Neural cell (in vitro differentiated cells): ENCODE measurements at regions not wholly inside any gene's neighbourhood (a gene's known extent, or its start where the extent isn't known, plus 50 kb on each side); places are given as distances from the start of the nearest gene placed in this dataset.

ENCODE experiments used
- H2AFZ ChIP-seq: fragments of 200-600, 300-800 bp; sonication (generic), shearing (Covaris generic); 2 replicates; pipeline ENCODE4 v1.6.0; 2014; ENCODE audit warnings: low read depth, mild to moderate bottlenecking, antibody characterized with exemption, low read length, moderate library complexity
- H3F3A ChIP-seq: fragments of 200-600 bp; shearing (Covaris generic); 2 replicates; pipeline ENCODE4 v1.6.1; 2016; ENCODE audit warnings: mild to moderate bottlenecking, moderate library complexity, mixed read lengths, antibody characterized with exemption, low read length; ENCODE audit not compliant: insufficient read depth, poor library complexity, severe bottlenecking
- H3K27ac ChIP-seq: fragments of 200-600, 300-800 bp; sonication (generic), shearing (Covaris generic); 2 replicates; pipeline ENCODE4 v1.5.1; 2014; ENCODE audit warnings: mild to moderate bottlenecking, low read length, moderate library complexity
- H3K27me3 ChIP-seq: fragments of 300-800, 200-600 bp; sonication (generic), shearing (Covaris generic); 2 replicates; pipeline ENCODE4 v1.6.0; 2014; ENCODE audit warnings: mild to moderate bottlenecking, low read depth, low read length, moderate library complexity; ENCODE audit not compliant: insufficient read depth
- H3K36me3 ChIP-seq: fragments of 300-800, 200-600 bp; sonication (generic), shearing (Covaris generic); 2 replicates; pipeline ENCODE4 v1.5.1; 2014; ENCODE audit warnings: mild to moderate bottlenecking, antibody characterized with exemption, low read length, moderate library complexity; ENCODE audit not compliant: insufficient read depth
- H3K4me2 ChIP-seq: fragments of 300-800, 200-600 bp; sonication (generic), shearing (Covaris generic); 2 replicates; pipeline ENCODE4 v1.6.0; 2014; ENCODE audit warnings: mild to moderate bottlenecking, low read length
- H3K4me3 ChIP-seq: fragments of 300-800, 200-600 bp; sonication (generic), shearing (Covaris generic); 2 replicates; pipeline ENCODE4 v1.5.1; 2014; ENCODE audit warnings: mild to moderate bottlenecking, low read length, moderate library complexity
- H3K79me2 ChIP-seq: fragments of 200-600 bp; shearing (Covaris generic); replicated peaks from 2 replicates; pipeline ENCODE4 v1.6.0; 2014; ENCODE audit warnings: mild to moderate bottlenecking, low read length, moderate library complexity; ENCODE audit not compliant: insufficient read depth
- H3K9ac ChIP-seq: fragments of 300-800, 200-600 bp; sonication (generic), shearing (Covaris generic); 2 replicates; pipeline ENCODE4 v1.6.1; 2016; ENCODE audit warnings: mild to moderate bottlenecking, low read length, mixed read lengths
- H3K9me2 ChIP-seq: fragments of 200-600 bp; shearing (Covaris generic); 2 replicates; pipeline ENCODE4 v1.6.1; 2016; ENCODE audit warnings: mild to moderate bottlenecking, low read length, mixed read lengths; ENCODE audit not compliant: insufficient read depth
- H3K9me3 ChIP-seq: fragments of 200-600, 300-800 bp; sonication (generic), shearing (Covaris generic); 2 replicates; pipeline ENCODE4 v1.6.1; 2016; ENCODE audit warnings: mild to moderate bottlenecking, mixed run types, low read length, moderate library complexity, mixed read lengths
- H4K20me1 ChIP-seq: fragments of 200-600 bp; shearing (Covaris generic); 2 replicates; pipeline ENCODE4 v1.6.1; 2016; ENCODE audit warnings: mild to moderate bottlenecking, mixed run types; ENCODE audit not compliant: insufficient read depth
- EP300 ChIP-seq: fragments of 450-650 bp; conservative IDR thresholded peaks from 2 replicates; pipeline ENCODE4 v1.6.1; 2014; ENCODE audit warnings: antibody characterized with exemption, mild to moderate bottlenecking, moderate library complexity; ENCODE audit not compliant: poor library complexity, severe bottlenecking
- EZH2 ChIP-seq: fragments of 200-600, 300-800 bp; shearing (Covaris generic), sonication (generic); IDR thresholded peaks from 2 replicates; pipeline ENCODE4 v1.6.1; 2014; ENCODE audit warnings: antibody characterized with exemption, low read length, borderline replicate concordance, mild to moderate bottlenecking; ENCODE audit not compliant: insufficient read depth, poor library complexity, severe bottlenecking
- MXI1 ChIP-seq: fragments of 450-650 bp; conservative IDR thresholded peaks from 2 replicates; pipeline ENCODE4 v1.6.1; 2014; ENCODE audit warnings: antibody characterized with exemption, mild to moderate bottlenecking; ENCODE audit not compliant: poor library complexity, severe bottlenecking
- POLR2AphosphoS5 ChIP-seq: IDR thresholded peaks from 2 replicates; pipeline ENCODE4 v1.6.1; 2012
- RAD21 ChIP-seq: fragments of 450-650 bp; conservative IDR thresholded peaks from 2 replicates; pipeline ENCODE4 v1.6.1; 2014; ENCODE audit warnings: antibody characterized with exemption, mild to moderate bottlenecking, moderate library complexity
- SMC3 ChIP-seq: fragments of 450-650 bp; conservative IDR thresholded peaks from 2 replicates; pipeline ENCODE4 v1.6.1; 2014; ENCODE audit warnings: antibody characterized with exemption, mild to moderate bottlenecking, moderate library complexity; ENCODE audit not compliant: poor library complexity
- TAF1 ChIP-seq: IDR thresholded peaks from 2 replicates; pipeline ENCODE4 v1.6.1; 2012; ENCODE audit warnings: low read depth
- TF ChIP-seq, protein P1 (sequence below): IDR thresholded peaks from 2 replicates; pipeline ENCODE4 v1.6.1; 2012; ENCODE audit warnings: borderline replicate concordance
- TF ChIP-seq, protein P2 (sequence below): fragments of 450-650 bp; IDR thresholded peaks from 2 replicates; pipeline ENCODE4 v1.5.1; 2014; ENCODE audit warnings: antibody characterized with exemption, mild to moderate bottlenecking, moderate library complexity; ENCODE audit not compliant: poor library complexity, severe bottlenecking

DNA sequence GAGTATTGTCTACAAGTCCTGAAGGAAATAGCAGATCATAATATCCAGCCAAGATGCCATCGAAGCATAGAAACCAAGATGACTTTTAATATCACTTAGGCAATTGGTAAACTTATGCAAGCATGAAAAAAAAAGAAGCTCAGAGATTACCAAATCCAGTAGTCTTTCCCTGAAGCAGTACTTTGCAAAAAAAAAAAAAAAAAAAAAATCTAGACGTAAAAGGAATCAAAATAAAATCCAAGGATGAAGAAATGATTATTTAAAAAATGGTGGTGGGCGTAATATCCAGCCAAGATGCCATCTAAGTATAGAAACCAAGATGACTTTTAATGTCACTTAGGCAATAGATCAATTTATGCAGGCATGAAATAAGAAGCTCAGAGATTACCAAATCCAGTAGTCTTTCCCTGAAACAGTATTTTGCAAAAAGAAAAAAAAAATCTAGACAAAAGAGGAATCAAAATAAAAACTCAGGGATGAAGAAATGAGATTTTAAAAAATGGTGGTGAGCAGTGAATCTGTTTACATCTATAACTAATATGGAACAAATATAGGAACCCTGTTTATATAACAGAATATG, 108.8 kb downstream of the GYPC start:
- TF ChIP-seq SMC3 (no peak), POLR2AphosphoS5 (no peak), EP300 (no peak), TAF1 (no peak), MXI1 (no peak), EZH2 (no peak), RAD21 (no peak)
- TF ChIP-seq, protein P1, sequence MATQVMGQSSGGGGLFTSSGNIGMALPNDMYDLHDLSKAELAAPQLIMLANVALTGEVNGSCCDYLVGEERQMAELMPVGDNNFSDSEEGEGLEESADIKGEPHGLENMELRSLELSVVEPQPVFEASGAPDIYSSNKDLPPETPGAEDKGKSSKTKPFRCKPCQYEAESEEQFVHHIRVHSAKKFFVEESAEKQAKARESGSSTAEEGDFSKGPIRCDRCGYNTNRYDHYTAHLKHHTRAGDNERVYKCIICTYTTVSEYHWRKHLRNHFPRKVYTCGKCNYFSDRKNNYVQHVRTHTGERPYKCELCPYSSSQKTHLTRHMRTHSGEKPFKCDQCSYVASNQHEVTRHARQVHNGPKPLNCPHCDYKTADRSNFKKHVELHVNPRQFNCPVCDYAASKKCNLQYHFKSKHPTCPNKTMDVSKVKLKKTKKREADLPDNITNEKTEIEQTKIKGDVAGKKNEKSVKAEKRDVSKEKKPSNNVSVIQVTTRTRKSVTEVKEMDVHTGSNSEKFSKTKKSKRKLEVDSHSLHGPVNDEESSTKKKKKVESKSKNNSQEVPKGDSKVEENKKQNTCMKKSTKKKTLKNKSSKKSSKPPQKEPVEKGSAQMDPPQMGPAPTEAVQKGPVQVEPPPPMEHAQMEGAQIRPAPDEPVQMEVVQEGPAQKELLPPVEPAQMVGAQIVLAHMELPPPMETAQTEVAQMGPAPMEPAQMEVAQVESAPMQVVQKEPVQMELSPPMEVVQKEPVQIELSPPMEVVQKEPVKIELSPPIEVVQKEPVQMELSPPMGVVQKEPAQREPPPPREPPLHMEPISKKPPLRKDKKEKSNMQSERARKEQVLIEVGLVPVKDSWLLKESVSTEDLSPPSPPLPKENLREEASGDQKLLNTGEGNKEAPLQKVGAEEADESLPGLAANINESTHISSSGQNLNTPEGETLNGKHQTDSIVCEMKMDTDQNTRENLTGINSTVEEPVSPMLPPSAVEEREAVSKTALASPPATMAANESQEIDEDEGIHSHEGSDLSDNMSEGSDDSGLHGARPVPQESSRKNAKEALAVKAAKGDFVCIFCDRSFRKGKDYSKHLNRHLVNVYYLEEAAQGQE: no peak
- TF ChIP-seq, protein P2, sequence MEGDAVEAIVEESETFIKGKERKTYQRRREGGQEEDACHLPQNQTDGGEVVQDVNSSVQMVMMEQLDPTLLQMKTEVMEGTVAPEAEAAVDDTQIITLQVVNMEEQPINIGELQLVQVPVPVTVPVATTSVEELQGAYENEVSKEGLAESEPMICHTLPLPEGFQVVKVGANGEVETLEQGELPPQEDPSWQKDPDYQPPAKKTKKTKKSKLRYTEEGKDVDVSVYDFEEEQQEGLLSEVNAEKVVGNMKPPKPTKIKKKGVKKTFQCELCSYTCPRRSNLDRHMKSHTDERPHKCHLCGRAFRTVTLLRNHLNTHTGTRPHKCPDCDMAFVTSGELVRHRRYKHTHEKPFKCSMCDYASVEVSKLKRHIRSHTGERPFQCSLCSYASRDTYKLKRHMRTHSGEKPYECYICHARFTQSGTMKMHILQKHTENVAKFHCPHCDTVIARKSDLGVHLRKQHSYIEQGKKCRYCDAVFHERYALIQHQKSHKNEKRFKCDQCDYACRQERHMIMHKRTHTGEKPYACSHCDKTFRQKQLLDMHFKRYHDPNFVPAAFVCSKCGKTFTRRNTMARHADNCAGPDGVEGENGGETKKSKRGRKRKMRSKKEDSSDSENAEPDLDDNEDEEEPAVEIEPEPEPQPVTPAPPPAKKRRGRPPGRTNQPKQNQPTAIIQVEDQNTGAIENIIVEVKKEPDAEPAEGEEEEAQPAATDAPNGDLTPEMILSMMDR: no peak
- Histone ChIP-seq H3K27ac (no peak overlapping the region), H3K79me2 (no peaks in the 10 kb centered on the region), H4K20me1 (no peaks in the 10 kb centered on the region), H3K27me3 (no peaks in the 10 kb centered on the region), H3K4me2 (no peak overlapping the region), H3K4me3 (no peak overlapping the region), H3F3A (no peaks in the 10 kb centered on the region), H3K9me2 (no peaks in the 10 kb centered on the region), H3K9ac (no peak overlapping the region), H3K9me3 (no peaks in the 10 kb centered on the region), H3K36me3 (no peaks in the 10 kb centered on the region), H2AFZ (no peak overlapping the region)

DNA sequence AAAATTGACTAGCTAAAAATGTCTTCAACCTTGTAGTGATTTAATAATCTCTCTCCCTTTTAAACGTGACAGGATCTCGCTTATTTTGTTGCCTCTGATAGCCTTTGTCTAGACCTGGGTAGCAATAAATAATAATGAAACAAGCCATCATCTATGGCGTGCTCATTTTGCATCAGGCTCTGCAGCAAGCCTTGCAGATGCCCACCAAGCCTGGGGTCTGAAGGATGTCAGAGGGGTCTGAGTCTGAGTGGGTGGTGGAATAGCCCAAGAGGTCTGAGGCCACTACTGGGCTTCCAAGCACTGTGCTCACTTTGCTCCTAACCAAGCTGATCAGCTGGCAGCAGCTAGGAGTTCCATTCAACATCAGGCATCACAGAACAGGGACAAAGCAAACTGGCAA, 109.4 kb downstream of the GYPC start:
- H3K36me3 ChIP-seq: no peaks in the 10 kb centered on the region
- H3K4me2 ChIP-seq: no peak overlapping the region
- TF ChIP-seq EP300 (no peak), EZH2 (no peak)
- TF ChIP-seq, protein P1: no peak
- no peak overlapping the region for H3K9ac ChIP-seq
- H3K4me3 ChIP-seq: no peak overlapping the region
- no peaks in the 10 kb centered on the region for H4K20me1 ChIP-seq
- H3K9me3 ChIP-seq: no peaks in the 10 kb centered on the region
- no peaks in the 10 kb centered on the region for H3K27me3 ChIP-seq
- no peak overlapping the region for H3K27ac ChIP-seq
- no peaks in the 10 kb centered on the region for H3F3A ChIP-seq
- H3K9me2 ChIP-seq: no peaks in the 10 kb centered on the region
- H3K79me2 ChIP-seq: no peaks in the 10 kb centered on the region
- no peak overlapping the region for H2AFZ ChIP-seq
